GF-D8 (cell line): ENCODE measurements at regions not wholly inside any gene's neighbourhood (a gene's known extent, or its start where the extent isn't known, plus 50 kb on each side); places are given as distances from the start of the nearest gene placed in this dataset.
"Not testable (repeated sequence)": the region's sequence is repeated elsewhere in the genome, so short reads cannot be mapped to it uniquely, and the experiment has no call there.

Experiments
- DNase-seq: peaks from one replicate; lab custom pipeline; 2025; lab: John Stamatoyannopoulos, UW

- no peak for DNase-seq
Measured at GRCh38 chr1:101122452-101123166, 97.0 kb upstream of the DPH5 start.

- DNase-seq = no peak
Measured at GRCh38 chr1:101121975-101122374, 96.4 kb upstream of the DPH5 start.

- no peak for DNase-seq
Measured at GRCh38 chr1:101121504-101121903, 95.9 kb upstream of the DPH5 start.

DNA sequence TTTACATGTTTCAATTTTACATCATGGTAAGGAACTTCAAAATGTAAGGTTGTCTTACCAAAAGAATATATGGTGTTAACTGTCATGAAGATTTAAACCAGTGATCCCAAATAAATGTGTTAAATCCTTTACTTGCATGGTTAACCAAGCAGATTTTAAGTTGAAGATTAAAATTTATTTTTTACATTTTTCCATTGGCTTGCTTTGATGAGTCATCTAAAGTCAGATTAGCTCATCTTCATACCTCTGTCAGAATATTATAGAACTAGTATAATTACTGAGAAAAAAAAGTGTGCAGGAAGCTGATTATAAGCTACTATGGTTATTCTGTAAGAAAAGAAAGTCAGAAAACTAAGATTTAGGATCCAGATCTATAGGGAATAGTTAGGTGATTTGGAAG is 95.3 kb upstream of the DPH5 start:
- DNase-seq = no peak

GRCh38 chr1:101119289-101119688 is 93.7 kb upstream of the DPH5 start:
- no peak for DNase-seq

DNA sequence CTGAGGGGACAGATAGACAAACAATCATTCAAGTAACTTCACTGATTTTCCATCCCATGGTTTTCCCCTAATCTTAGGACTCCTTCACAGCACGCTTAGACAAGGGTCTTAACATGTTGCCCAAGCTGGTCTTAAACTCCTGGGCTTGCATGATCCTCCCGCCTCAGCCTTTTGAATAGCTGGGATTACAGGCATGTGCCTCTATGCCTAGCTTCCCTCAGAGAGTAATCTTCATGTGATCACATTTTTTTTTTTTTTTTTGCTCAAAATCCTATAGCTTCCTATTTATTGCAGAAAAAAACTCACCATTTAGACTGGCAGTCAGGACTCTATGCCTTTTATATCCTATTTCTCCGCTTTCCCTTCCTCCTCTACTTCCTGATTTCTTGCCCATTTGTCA is 90.4 kb upstream of the DPH5 start:
- DNase-seq = no peak

DNA sequence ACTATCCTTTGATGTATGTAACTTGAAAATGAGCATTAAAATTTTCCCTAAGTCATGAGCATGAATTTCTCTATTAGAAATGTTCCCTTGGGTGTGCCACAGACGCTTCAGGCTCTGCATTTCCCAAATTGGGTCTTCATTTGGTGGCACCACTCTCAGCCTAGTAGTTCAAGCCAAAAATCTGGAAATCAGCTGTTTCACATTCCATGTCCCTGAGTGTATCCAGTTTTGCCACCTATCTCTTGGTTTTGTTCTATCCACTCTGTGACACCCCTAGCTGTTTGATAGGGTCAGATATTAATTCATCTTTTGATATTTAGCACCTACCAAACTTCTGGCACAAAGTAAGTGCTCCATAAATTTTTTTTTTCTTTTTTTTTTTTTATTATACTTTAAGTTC is 89.5 kb upstream of the DPH5 start:
- DNase-seq = no peak

DNA sequence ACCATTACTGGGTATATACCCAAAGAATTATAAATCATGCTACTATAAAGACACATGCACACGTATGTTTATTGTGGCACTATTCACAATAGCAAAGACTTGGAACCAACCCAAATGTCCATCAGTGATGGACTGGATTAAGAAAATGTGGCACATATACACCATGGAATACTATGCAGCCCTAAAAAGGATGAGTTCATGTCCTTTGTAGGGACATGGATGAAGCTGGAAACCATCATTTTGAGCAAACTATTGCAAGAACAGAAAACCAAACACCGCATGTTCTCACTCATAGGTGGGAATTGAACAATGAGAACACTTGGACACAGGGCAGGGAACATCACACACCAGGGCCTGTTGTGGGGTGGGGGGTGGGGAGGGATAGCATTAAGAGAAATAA is 88.5 kb upstream of the DPH5 start:
- not testable (repeated sequence) for DNase-seq

- peak; percentile 69 for DNase-seq
Measured at GRCh38 chr1:101112051-101112780, 86.6 kb upstream of the DPH5 start.

DNA sequence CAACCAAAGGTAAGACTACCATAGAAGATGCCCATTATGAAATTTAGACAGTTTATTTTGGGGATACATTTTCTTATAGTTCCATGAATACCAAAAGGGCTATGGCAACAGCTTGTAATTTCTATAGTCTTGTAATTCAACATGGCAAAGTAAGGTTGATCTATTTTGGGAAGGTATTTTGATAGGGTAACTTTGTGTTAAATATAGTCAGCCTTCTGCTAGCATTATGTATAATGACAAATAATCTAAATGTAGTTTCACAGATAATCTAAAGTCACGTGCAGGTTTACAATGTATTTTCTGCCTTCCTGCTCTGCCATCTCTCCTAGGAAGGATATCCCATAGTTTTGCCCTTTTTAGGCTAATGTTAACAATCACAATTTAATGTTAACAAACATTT is 85.9 kb upstream of the DPH5 start:
- DNase-seq = no peak

DNA sequence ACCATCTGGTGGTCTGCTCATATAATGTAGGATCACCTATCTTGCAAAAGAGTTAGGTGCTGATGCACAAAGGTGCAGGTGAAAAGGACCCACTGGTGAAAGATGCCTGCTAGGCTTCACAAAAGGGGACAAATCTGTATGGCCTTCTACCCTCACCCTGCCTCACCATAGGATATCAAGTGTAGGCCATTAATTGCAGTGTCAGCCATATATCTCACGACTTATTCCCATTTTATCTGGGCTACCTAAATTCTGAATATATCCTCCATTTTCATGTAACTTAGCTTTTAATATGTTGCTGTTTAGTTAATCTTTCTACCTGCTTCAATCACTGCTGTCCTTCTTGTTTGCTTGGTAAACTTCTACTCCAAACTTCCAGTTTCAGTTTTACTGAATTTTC is 84.2 kb upstream of the DPH5 start:
- no peak for DNase-seq

- DNase-seq = no peak
Measured at GRCh38 chr1:101108111-101108500, 82.5 kb upstream of the DPH5 start.

- no peak for DNase-seq
Measured at GRCh38 chr1:101107496-101108110, 82.0 kb upstream of the DPH5 start.

GRCh38 chr1:101105877-101106276 is 80.3 kb upstream of the DPH5 start:
- no peak for DNase-seq

DNA sequence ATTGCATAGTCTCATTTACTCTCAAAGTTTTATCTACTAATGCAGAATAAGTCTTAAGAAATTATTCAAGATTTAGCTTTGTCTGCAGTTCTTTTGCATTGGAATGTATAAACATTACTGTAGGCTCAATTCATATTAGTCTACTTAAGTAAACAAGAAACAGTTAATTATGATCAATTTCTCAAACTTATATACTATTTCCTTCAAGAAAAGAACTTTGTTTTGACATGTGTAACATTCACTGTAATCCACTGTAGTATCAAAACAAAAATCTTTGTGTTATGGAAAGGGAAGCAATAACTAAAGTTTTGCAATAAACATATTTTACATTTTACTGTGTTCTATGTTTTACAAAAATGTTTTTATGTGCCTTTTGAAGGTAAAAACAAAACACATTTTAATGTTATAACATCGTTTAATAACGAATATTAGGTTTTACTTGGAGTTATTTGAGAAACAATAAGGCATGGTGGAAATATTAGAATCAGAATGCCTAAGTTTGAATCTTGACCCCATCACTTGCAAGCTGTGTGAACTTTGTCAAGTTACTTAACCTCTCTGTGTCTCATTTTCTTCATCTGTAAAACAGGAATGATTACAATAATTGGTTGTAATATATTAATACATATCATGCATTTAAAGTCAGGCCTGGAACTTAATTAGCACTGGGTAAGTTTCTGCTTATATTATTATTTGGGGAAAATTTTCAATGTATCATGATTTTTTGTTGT is 77.0 kb upstream of the DPH5 start:
- no peak for DNase-seq

DNA sequence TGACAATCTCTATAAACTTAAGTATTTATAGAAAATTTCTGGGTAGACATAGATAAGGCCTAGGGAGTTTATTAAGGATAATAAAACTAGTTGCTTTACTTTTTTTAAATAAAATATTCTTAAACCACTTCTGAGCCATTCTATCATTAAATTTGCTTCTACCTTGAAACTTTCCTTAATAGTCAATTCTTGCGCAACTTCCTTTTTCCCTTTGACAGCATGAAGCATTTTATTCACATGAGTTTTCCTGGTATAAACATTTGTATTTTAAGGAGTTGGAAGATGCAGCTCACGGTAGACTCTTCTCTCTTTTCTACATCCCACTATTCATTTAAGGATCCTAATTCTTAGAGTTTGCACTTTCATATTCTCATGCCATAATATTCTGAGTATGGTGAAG is 75.8 kb upstream of the DPH5 start:
- no peak for DNase-seq

- no peak for DNase-seq
Measured at GRCh38 chr1:101100674-101101073, 75.1 kb upstream of the DPH5 start.

- DNase-seq = no peak
Measured at GRCh38 chr1:101098907-101099306, 73.3 kb upstream of the DPH5 start.

GRCh38 chr1:101098327-101098726 is 72.7 kb upstream of the DPH5 start:
- no peak for DNase-seq

DNA sequence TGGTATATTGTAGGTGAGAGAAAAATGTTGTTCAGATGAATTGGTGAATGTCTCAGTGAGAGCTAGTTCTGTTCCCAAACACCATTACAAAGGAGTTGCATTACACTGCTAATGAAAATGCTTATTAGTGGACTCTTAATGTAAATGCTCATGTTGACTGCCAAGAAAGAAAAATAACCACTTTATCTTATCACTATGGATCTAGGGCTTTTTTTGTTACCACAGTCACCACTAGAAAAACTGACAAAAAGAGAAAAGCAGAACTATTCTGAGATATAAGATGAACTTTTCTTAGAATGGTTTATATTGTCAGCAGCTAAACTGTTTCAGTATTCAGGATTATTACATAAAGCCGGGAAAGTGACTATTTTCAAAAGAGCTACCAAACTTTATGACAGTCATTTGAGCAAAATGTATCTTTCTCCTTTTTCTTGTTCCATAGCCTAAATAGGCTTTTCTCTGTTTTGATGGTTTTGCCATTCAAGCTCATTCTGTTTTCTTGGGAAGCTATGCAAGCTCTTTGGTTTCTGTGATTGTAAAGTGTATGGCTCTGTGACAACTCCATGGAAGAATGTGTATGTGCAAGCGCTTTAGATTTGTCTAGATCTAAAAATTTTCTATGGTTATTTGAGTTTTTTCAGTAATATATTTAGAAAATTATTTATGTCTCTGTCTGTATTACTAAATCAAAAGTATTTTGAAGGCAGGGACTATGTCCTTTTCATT is 64.2 kb upstream of the DPH5 start:
- DNase-seq = peak; percentile 30

DNA sequence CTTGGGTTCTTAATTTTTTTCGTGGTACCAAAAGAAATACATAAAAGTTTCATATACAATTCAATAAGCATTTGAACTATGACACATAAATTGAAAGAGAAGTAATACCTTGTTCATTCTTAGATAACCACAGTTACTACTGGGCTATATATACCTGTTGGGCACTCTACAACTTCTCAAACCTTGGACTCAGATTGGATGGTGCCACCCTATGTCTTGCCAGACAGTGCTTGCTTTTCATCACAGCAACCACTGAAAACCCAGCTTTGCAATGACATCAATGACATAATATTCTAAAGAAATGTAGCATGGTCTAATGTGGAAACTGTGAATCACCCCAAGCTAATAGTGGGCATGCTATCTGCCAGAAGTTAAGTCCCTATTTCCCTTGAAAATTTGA is 62.8 kb upstream of the DPH5 start:
- no peak for DNase-seq

DNA sequence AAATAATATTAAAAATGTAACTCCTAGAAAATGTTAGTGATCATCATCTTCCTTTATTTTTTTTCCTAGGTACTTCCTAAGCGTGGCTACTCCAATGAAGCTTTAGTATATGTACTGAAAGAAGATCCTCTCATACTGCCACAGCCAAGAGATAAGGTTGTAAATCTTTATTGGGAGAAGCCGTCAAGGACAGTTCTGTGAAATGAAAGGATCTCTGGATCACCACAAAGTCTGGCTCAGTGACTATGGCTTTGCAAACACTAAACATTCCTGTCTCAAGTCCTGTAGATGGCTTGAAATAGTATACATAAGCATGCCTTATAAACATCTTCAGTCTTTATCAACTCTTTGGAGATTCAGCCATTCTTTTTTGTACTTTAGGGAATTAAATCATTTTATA is 61.2 kb upstream of the DPH5 start:
- DNase-seq = no peak
